H54 (cell line): ENCODE measurements at regions not wholly inside any gene's neighbourhood (a gene's known extent, or its start where the extent isn't known, plus 50 kb on each side); places are given as distances from the start of the nearest gene placed in this dataset.

Source experiments
- DNase-seq: peaks from one replicate; pipeline ENCODE4 v3.0.0; 2011; ENCODE audit warnings: low spot score, mixed read lengths; ENCODE audit not compliant: insufficient read length
- FAIRE-seq: peaks from 3 replicates; lab custom pipeline; 2011; peaks lifted over from hg19 to GRCh38; lab: Jason Lieb, UNC
- POLR2A ChIP-seq: IDR thresholded peaks from 2 replicates; pipeline ENCODE4 v1.6.1; 2011; ENCODE audit warnings: low read depth, mild to moderate bottlenecking, low read length

GRCh38 chr14:28901631-28902030, 135.0 kb downstream of the FOXG1 start:
- DNase-seq (no peak), FAIRE-seq (no peak)
- no peak for TF ChIP-seq POLR2A

GRCh38 chr14:28902930-28903329, 136.3 kb downstream of the FOXG1 start:
- no peak for TF ChIP-seq POLR2A
- DNase-seq = no peak
- no peak for FAIRE-seq

GRCh38 chr14:28911521-28911920, 144.9 kb downstream of the FOXG1 start:
- DNase-seq = no peak
- no peak for TF ChIP-seq POLR2A
- no peak for FAIRE-seq

- no peak for TF ChIP-seq POLR2A
- DNase-seq (no peak), FAIRE-seq (no peak)
Observed at GRCh38 chr14:28913056-28913455, 146.5 kb downstream of the FOXG1 start.

- FAIRE-seq = no peak
- no peak for DNase-seq
Observed at GRCh38 chr14:28926122-28926521, 159.5 kb downstream of the FOXG1 start.

GRCh38 chr14:28931999-28932398, 165.4 kb downstream of the FOXG1 start:
- DNase-seq = no peak
- no peak for FAIRE-seq
- no peak for TF ChIP-seq POLR2A

More at GRCh38 chr14:28926122-28926521, 159.5 kb downstream of the FOXG1 start:
- no peak for TF ChIP-seq POLR2A

GRCh38 chr14:28936601-28937000, 170.0 kb downstream of the FOXG1 start:
- no peak for TF ChIP-seq POLR2A
- FAIRE-seq (no peak), DNase-seq (no peak)

- DNase-seq (no peak), FAIRE-seq (no peak)
- TF ChIP-seq POLR2A = no peak
Observed at GRCh38 chr14:28941758-28942157, 175.2 kb downstream of the FOXG1 start.

GRCh38 chr14:28944605-28945004, 178.0 kb downstream of the FOXG1 start:
- no peak for FAIRE-seq
- no peak for DNase-seq
- no peak for TF ChIP-seq POLR2A

- TF ChIP-seq POLR2A = no peak
- no peak for FAIRE-seq
- no peak for DNase-seq
Observed at GRCh38 chr14:28946267-28946666, 179.7 kb downstream of the FOXG1 start.

- TF ChIP-seq POLR2A = no peak
- no peak for DNase-seq
- FAIRE-seq = no peak
Observed at GRCh38 chr14:28949503-28949902, 182.9 kb downstream of the FOXG1 start.

- FAIRE-seq (no peak), DNase-seq (no peak)
- TF ChIP-seq POLR2A = no peak
Observed at GRCh38 chr14:28952161-28952560, 185.6 kb downstream of the FOXG1 start.

- DNase-seq (no peak), FAIRE-seq (no peak)
- no peak for TF ChIP-seq POLR2A
Observed at GRCh38 chr14:28952666-28953065, 186.1 kb downstream of the FOXG1 start.

- FAIRE-seq (no peak), DNase-seq (no peak)
- TF ChIP-seq POLR2A = no peak
Observed at GRCh38 chr14:28953973-28954372, 187.4 kb downstream of the FOXG1 start.

- DNase-seq (no peak), FAIRE-seq (no peak)
- no peak for TF ChIP-seq POLR2A
Observed at GRCh38 chr14:28966416-28967233, 200.0 kb downstream of the FOXG1 start.
